SW480 (cell line): ENCODE measurements at regions not wholly inside any gene's neighbourhood (a gene's known extent, or its start where the extent isn't known, plus 50 kb on each side); places are given as distances from the start of the nearest gene placed in this dataset.

Experiments
- DNase-seq: peaks from one replicate; pipeline ENCODE4 v3.0.0-alpha.2; 2016; ENCODE audit warnings: low spot score

- DNase-seq = no peak
Observed at GRCh38 chr13:34465423-34465922, 476.6 kb upstream of the NBEA start.

DNA sequence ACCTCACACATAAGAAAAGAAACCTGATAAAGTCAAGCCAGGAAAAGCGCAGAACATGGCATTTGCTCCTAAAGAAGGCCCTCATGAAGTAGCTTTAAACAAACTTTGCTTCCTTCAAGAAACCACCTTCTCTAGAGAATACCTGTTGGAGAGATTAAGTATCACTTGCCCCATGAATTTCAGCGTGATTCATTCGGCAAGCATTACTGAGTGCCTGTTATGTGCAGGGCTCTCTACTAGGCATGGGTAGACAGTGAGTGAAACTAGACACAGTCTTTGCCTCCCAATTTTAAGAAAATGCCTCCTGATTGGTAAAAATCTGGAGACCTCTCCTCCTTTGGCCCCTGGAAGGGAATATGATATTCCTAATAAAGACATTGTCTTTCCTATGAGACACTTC, 475.8 kb upstream of the NBEA start:
- DNase-seq = no peak

DNA sequence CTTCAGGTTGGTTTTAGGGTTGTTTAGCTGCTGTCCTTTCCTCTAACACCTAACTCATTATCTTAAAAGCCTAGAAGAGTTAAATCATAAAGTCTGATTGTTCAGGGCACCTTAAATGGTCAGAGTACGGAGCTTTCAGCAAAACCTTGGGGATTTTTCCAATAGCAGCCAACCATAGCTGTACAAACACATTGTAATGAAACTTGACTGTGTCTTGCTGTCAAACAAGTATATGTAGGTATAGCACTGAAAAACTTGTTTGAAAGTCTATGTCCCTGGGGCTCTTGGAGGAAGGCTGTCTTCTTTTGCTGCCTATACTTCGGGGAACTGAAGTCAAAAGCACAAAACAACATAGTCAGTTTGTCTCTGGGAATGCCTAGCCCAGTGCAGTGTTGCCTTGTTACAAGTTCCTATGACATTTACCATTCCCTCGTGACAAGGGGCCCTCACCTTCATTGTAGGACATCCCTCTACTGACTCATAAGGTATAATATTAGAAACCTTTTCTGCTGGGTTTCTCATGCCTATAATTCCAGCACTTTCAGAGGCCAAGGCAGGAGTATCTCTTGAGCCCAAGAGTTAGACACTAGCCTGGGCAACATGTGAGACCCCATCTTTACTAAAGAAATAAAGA, 474.5 kb upstream of the NBEA start:
- no peak for DNase-seq

GRCh38 chr13:34469196-34469986, 472.7 kb upstream of the NBEA start:
- no peak for DNase-seq

- no peak for DNase-seq
Observed at GRCh38 chr13:34474187-34474868, 467.7 kb upstream of the NBEA start.

GRCh38 chr13:34478376-34478775, 463.7 kb upstream of the NBEA start:
- no peak for DNase-seq

GRCh38 chr13:34502011-34502410, 440.1 kb upstream of the NBEA start:
- no peak for DNase-seq

DNA sequence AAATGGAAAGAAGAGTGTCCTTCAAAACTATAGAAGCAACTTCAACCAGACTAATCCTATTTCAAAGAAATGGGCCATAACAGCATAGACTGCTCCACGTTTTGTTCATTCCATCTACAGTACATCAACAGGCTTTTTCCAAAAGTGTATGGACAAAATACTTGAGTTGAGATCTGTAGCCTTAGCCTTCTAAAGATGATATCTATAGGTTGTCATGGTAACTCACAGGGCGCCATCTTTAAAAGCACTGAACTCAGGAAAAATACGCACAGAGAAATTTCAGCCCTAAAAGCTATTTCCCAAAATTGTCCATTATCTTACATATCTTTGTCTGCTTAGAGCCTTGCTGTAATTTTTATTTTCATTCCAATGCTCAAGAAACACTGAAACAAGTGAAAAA, 439.4 kb upstream of the NBEA start:
- no peak for DNase-seq

GRCh38 chr13:34506796-34507195, 435.3 kb upstream of the NBEA start:
- no peak for DNase-seq

GRCh38 chr13:34507630-34508029, 434.4 kb upstream of the NBEA start:
- no peak for DNase-seq

GRCh38 chr13:34512817-34513216, 429.3 kb upstream of the NBEA start:
- no peak for DNase-seq

DNA sequence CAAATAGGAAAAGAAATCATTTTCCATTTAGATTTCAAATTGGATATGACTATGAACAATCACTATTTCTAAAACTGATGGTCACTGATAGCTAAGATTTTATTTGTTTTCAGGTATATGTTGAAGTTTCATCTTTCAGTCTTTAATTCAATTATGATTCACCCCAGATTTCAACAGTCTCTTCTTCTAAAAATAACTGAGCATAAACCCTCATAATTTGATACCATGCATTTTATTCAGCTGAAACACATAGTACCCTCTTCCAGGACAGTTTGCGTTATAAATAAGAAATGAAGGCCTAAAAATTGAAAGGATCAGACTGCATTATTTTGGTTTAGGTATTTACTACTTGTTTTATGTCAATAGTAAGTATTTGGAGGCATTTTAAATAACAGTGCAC, 428.5 kb upstream of the NBEA start:
- DNase-seq = no peak

- no peak for DNase-seq
Observed at GRCh38 chr13:34515201-34515600, 426.9 kb upstream of the NBEA start.

DNA sequence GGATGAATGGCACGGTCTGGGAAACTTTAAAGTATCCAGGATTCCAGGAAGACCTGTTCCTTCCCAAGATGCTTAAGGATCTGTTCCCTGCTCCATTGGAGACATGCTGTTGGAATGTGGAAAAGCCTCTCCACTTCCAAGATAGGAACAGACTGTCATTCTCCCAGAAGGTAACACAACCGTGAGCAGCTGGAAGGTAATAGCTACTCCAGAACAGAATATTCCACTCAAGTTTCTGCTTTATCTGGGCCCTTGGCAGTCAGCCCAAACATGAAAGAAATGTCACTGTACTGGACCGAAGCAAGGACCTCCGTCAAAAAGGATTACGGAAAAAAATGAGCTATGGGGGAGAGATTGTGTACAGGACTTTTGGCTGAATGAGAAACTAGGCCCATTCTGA, 420.9 kb upstream of the NBEA start:
- DNase-seq = no peak

- DNase-seq = no peak
Observed at GRCh38 chr13:34522808-34523207, 419.3 kb upstream of the NBEA start.

- DNase-seq = no peak
Observed at GRCh38 chr13:34523406-34523805, 418.7 kb upstream of the NBEA start.

- no peak for DNase-seq
Observed at GRCh38 chr13:34533941-34534340, 408.1 kb upstream of the NBEA start.

GRCh38 chr13:34542321-34542720, 399.7 kb upstream of the NBEA start:
- DNase-seq = no peak

DNA sequence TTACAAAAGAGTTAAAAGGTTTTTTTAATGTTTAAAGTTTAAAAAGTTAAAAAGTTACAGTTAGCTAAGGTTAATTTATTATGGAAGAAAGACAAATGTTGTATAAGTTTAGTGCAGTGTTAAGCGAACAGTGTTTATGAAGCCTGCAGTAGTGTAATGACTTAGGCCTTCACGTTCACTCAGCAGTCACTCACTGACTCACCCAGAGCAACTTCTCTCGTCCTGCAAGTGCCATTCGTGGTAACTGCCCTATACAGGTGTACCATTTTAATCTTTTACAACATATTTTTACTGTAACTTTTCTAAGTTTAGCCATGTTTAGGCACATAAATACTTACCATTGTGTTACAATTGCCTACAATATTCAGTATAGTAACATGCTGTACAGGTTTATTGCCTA, 398.2 kb upstream of the NBEA start:
- no peak for DNase-seq

DNA sequence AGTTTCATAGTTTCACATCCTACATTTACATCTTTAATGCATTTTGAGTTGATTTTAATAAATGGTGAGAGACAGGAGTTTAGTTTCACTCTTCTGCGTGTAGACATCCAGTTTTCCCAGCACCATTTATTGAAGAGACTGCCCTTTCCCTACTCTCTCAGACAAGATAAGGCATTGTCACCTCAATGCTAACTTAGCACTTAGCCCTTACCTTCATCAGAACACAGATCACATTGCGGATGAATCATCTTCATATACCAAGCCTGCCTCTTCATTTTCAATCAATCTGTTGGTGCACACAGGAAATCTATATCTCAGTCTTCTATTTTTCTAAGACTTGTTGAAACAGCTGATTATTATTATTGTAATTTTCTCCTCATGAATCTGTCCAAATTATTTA, 396.6 kb upstream of the NBEA start:
- no peak for DNase-seq

GRCh38 chr13:34546344-34547250, 395.5 kb upstream of the NBEA start:
- DNase-seq = no peak

- DNase-seq = no peak
Observed at GRCh38 chr13:34547929-34548328, 394.1 kb upstream of the NBEA start.
